Right lobe of liver (tissue), 4 donors: ENCODE measurements at regions not wholly inside any gene's neighbourhood (a gene's known extent, or its start where the extent isn't known, plus 50 kb on each side); places are given as distances from the start of the nearest gene placed in this dataset.
"Not testable (repeated sequence)": the region's sequence is repeated elsewhere in the genome, so short reads cannot be mapped to it uniquely, and the experiment has no call there.

Experiments
- CTCF ChIP-seq, 4 donors: fragments of 200-600 bp in 3 of 4; fragments of 450-650 bp in 1 of 4; IDR thresholded peaks; one replicate each; pipeline versions ENCODE4 v1.5.1 to v1.8.0; 2016 to 2022; ENCODE audit warnings: antibody characterized with exemption in 4 of 4, mild to moderate bottlenecking in 2 of 4
- POLR2A ChIP-seq: fragments of 450-650 bp; IDR thresholded peaks from one replicate; pipeline ENCODE4 v1.6.1; 2017; ENCODE audit warnings: antibody characterized with exemption, mild to moderate bottlenecking
- donor health status: DM: no; HTN: no; CAD: no.
- donor health status: DM: no; HTN: no; CAD: no.
- donor health status: DM: no; HTN: yes; CAD: no.

- TF ChIP-seq CTCF (IDR thresholded peaks at IDR 0.05); POLR2A: not testable (repeated sequence)
Measured at GRCh38 chr1:146308892-146309291, 80.1 kb upstream of the NOTCH2NLA start.
